Mesendoderm (in vitro differentiated cells): ENCODE measurements at regions not wholly inside any gene's neighbourhood (a gene's known extent, or its start where the extent isn't known, plus 50 kb on each side); places are given as distances from the start of the nearest gene placed in this dataset.
A peak's percentile ranks its signal among the peaks of the same experiment; 100 is the strongest.

Experiments used
- DNase-seq: peaks from one replicate; pipeline ENCODE4 v3.0.0; 2013
- H2AK5ac ChIP-seq: 2 replicates; pipeline ENCODE4 v1.6.1; 2013; ENCODE audit warnings: low read length, inconsistent platforms
- H2BK120ac ChIP-seq: 2 replicates; pipeline ENCODE4 v1.6.1; 2013; ENCODE audit warnings: low read depth, mild to moderate bottlenecking, low read length, moderate library complexity, mixed read lengths
- H2BK15ac ChIP-seq: replicated peaks from 2 replicates; pipeline ENCODE4 v1.6.1; 2013; ENCODE audit warnings: low read depth, mild to moderate bottlenecking, moderate library complexity
- H2BK5ac ChIP-seq: 2 replicates; pipeline ENCODE4 v1.6.1; 2013; ENCODE audit warnings: low read length, inconsistent platforms
- H3K18ac ChIP-seq: 2 replicates; pipeline ENCODE4 v1.6.1; 2013; ENCODE audit warnings: mild to moderate bottlenecking, low read length, mixed read lengths
- H3K23ac ChIP-seq: one replicate; pipeline ENCODE4 v1.6.1; 2013; ENCODE audit warnings: low read length
- H3K27ac ChIP-seq: 2 replicates; pipeline ENCODE4 v1.5.1; 2013; ENCODE audit warnings: low read depth, mild to moderate bottlenecking, inconsistent platforms, low read length, moderate library complexity
- H3K27me3 ChIP-seq: 2 replicates; pipeline ENCODE4 v1.6.1; 2013; ENCODE audit warnings: low read length, control low read depth, mild to moderate bottlenecking, inconsistent platforms; ENCODE audit not compliant: insufficient read depth, poor library complexity
- H3K36me3 ChIP-seq: 2 replicates; pipeline ENCODE4 v1.6.1; 2013; ENCODE audit warnings: low read length, inconsistent platforms; ENCODE audit not compliant: control insufficient read depth, insufficient read depth
- H3K4ac ChIP-seq: one replicate; pipeline ENCODE4 v1.6.1; 2013; ENCODE audit warnings: low read depth, mild to moderate bottlenecking, low read length, moderate library complexity
- H3K4me1 ChIP-seq: 2 replicates; pipeline ENCODE4 v1.6.1; 2013; ENCODE audit warnings: low read depth, low read length, inconsistent platforms; ENCODE audit not compliant: control insufficient read depth
- H3K4me2 ChIP-seq: 2 replicates; pipeline ENCODE4 v1.6.1; 2013; ENCODE audit warnings: low read length
- H3K4me3 ChIP-seq: 2 replicates; pipeline ENCODE4 v1.5.1; 2013; ENCODE audit warnings: mild to moderate bottlenecking, low read length
- H3K56ac ChIP-seq: one replicate; pipeline ENCODE4 v1.6.1; 2013; ENCODE audit warnings: low read length
- H3K79me1 ChIP-seq: 2 replicates; pipeline ENCODE4 v1.6.1; 2013; ENCODE audit warnings: low read length, inconsistent platforms
- H3K79me2 ChIP-seq: 2 replicates; pipeline ENCODE4 v1.6.1; 2013; ENCODE audit warnings: mild to moderate bottlenecking, low read length; ENCODE audit not compliant: control insufficient read depth, insufficient read depth
- H3K9ac ChIP-seq: 2 replicates; pipeline ENCODE4 v1.6.1; 2013; ENCODE audit warnings: low read length, inconsistent platforms
- H4K5ac ChIP-seq: one replicate; pipeline ENCODE4 v1.6.1; 2013; ENCODE audit warnings: low read length
- H4K8ac ChIP-seq: one replicate; pipeline ENCODE4 v1.6.1; 2013; ENCODE audit warnings: low read depth, mild to moderate bottlenecking, control low read depth, low read length, moderate library complexity
- WGBS: extraction: QIAGEN DNeasy Blood & Tissue Kit; methylation state at CpG from one replicate; pipeline ENCODE4 v1.1.7; 2013; ENCODE audit warnings: low lambda C conversion rate, missing lambda C conversion rate; ENCODE audit not compliant: insufficient coverage; ENCODE audit errors: extremely low coverage; 5-methylcytosine and 5-hydroxymethylcytosine counted together

- H2AK5ac ChIP-seq, result no peak overlapping the region
- no peaks in the 10 kb centered on the region for H3K36me3 ChIP-seq
- H2BK120ac ChIP-seq, result no peak overlapping the region
- no peak overlapping the region for H4K5ac ChIP-seq
- H3K79me2 ChIP-seq, result no peaks in the 10 kb centered on the region
- H3K4ac ChIP-seq, result no peak overlapping the region
- H3K18ac ChIP-seq, result no peak overlapping the region
- no peak overlapping the region for H3K4me2 ChIP-seq
- WGBS, result no CpG with 5 or more reads among the region's 2 CpGs
- no peaks in the 10 kb centered on the region for H3K4me1 ChIP-seq
- H3K23ac ChIP-seq, result no peak overlapping the region
- no peaks in the 10 kb centered on the region for H3K27me3 ChIP-seq
- no peak overlapping the region for H3K9ac ChIP-seq
- DNase-seq, result peak; percentile 1
- H3K4me3 ChIP-seq, result no peak overlapping the region
- no peak overlapping the region for H3K27ac ChIP-seq
- H4K8ac ChIP-seq, result no peak overlapping the region
- no peak overlapping the region for H2BK5ac ChIP-seq
- no peak overlapping the region for H2BK15ac ChIP-seq
- no peak overlapping the region for H3K56ac ChIP-seq
- H3K79me1 ChIP-seq, result no peaks in the 10 kb centered on the region
These were observed 51.2 kb upstream of the HCCS start for GRCh38 chrX:11059933-11060332.
